GM23248 (cell line): ENCODE measurements at regions not wholly inside any gene's neighbourhood (a gene's known extent, or its start where the extent isn't known, plus 50 kb on each side); places are given as distances from the start of the nearest gene placed in this dataset.

ENCODE experiments used
- EZH2 ChIP-seq: fragments of 200-600 bp; sonication (generic); IDR thresholded peaks from 2 replicates; pipeline ENCODE4 v1.6.1; 2018; ENCODE audit warnings: antibody characterized with exemption, mild to moderate bottlenecking; ENCODE audit not compliant: insufficient read depth, poor library complexity, severe bottlenecking
- EZH2phosphoT487 ChIP-seq: fragments of 200-600 bp; sonication (generic); IDR thresholded peaks from 2 replicates; pipeline ENCODE4 v1.6.1; 2018; ENCODE audit warnings: antibody characterized with exemption, moderate library complexity, mild to moderate bottlenecking, low read depth; ENCODE audit not compliant: insufficient read depth

DNA sequence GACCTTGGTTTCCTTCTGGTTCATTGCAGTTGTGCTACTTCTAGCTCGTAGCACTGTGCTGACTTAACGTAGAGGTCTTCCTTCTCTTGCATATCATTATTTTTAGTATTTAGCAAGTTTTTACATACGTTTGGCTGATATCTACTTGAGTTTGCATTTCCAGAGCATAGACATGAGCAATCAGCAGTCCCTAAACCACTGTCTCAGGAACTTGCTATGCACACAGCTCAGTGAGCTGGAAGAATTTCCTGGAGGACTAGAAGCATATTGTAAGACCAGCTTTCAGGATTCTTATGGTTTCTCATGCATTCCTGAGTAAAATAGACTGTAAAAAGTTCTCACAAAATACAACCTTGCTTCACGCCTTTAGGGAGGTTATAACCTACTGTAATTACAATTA lies 226.7 kb upstream of the PDGFD start:
- TF ChIP-seq EZH2phosphoT487 (no peak), EZH2 (no peak)
